22Rv1 (cell line): ENCODE measurements at regions not wholly inside any gene's neighbourhood (a gene's known extent, or its start where the extent isn't known, plus 50 kb on each side); places are given as distances from the start of the nearest gene placed in this dataset.
"Not testable (repeated sequence)": the region's sequence is repeated elsewhere in the genome, so short reads cannot be mapped to it uniquely, and the experiment has no call there.

Source experiments
- CTCF ChIP-seq: fragments of 450-650 bp; IDR thresholded peaks from 2 replicates; pipeline ENCODE4 v1.5.1; 2017; ENCODE audit warnings: mild to moderate bottlenecking
- ZFX ChIP-seq: fragments of 450-650 bp; IDR thresholded peaks from 2 replicates; pipeline ENCODE4 v1.6.1; 2017; ENCODE audit warnings: antibody characterized with exemption, borderline replicate concordance

- TF ChIP-seq CTCF, ZFX: not testable (repeated sequence)
Observed at GRCh38 chr9:103237571-103238109, 242.5 kb downstream of the CYLC2 start.
